OCI-LY3 (cell line): ENCODE measurements at regions not wholly inside any gene's neighbourhood (a gene's known extent, or its start where the extent isn't known, plus 50 kb on each side); places are given as distances from the start of the nearest gene placed in this dataset.

Source experiments
- H2AFZ ChIP-seq: fragments of 200-600, 300-600 bp; shearing (Covaris generic); 2 replicates; pipeline ENCODE4 v1.6.0; 2014; ENCODE audit warnings: antibody characterized with exemption, low read depth, low read length
- H3K27ac ChIP-seq: fragments of 200-600, 300-600 bp; sonication (generic); 2 replicates; pipeline ENCODE4 v1.5.1; 2014; ENCODE audit warnings: mild to moderate bottlenecking, low read length, moderate library complexity, mixed read lengths
- H3K27me3 ChIP-seq: fragments of 200-600, 300-600 bp; sonication (generic); 2 replicates; pipeline ENCODE4 v1.6.1; 2014; ENCODE audit warnings: low read depth, low read length, mixed read lengths
- H3K36me3 ChIP-seq: fragments of 200-600, 300-600 bp; sonication (generic); replicated peaks from 2 replicates; pipeline ENCODE3; 2014; ENCODE audit warnings: low read depth, low read length, mixed read lengths
- H3K4me1 ChIP-seq: fragments of 300-600, 200-600 bp; sonication (generic); 2 replicates; pipeline ENCODE4 v1.6.1; 2014; ENCODE audit warnings: low read length, mixed read lengths
- H3K4me2 ChIP-seq: fragments of 200-600, 300-600 bp; sonication (generic); 2 replicates; pipeline ENCODE4 v1.6.1; 2014; ENCODE audit warnings: low read length, mixed read lengths
- H3K4me3 ChIP-seq: fragments of 300-600, 200-600 bp; sonication (generic); 2 replicates; pipeline ENCODE4 v1.5.1; 2014; ENCODE audit warnings: antibody characterized with exemption, mild to moderate bottlenecking, low read length, moderate library complexity
- H3K79me2 ChIP-seq: fragments of 300-600, 200-600 bp; shearing (Covaris generic); 2 replicates; pipeline ENCODE4 v1.6.1; 2014; ENCODE audit warnings: mild to moderate bottlenecking, low read length, mixed read lengths
- H3K9ac ChIP-seq: fragments of 300-600, 200-600 bp; shearing (Covaris generic); 2 replicates; pipeline ENCODE4 v1.6.0; 2014; ENCODE audit warnings: mild to moderate bottlenecking, low read length, moderate library complexity
- H3K9me3 ChIP-seq: fragments of 200-600, 300-600 bp; shearing (Covaris generic); 2 replicates; pipeline ENCODE4 v1.6.1; 2014; ENCODE audit warnings: low read length, mixed read lengths; ENCODE audit not compliant: insufficient read depth
- H4K20me1 ChIP-seq: fragments of 200-600, 300-600 bp; sonication (generic); 2 replicates; pipeline ENCODE4 v1.6.1; 2016; ENCODE audit warnings: low read length, mixed read lengths; ENCODE audit not compliant: insufficient read depth
- CTCF ChIP-seq: fragments of 200-600, 300-600 bp; sonication (generic); IDR thresholded peaks from 2 replicates; pipeline ENCODE4 v1.5.1; 2014; ENCODE audit warnings: antibody characterized with exemption, low read length, low read depth
- EZH2phosphoT487 ChIP-seq: fragments of 200-600 bp; shearing (Covaris generic); IDR thresholded peaks from 2 replicates; pipeline ENCODE4 v1.6.1; 2018; ENCODE audit warnings: antibody characterized with exemption, mixed run types, low read depth

GRCh38 chr6:98579941-98580340 lies 254.4 kb upstream of the POU3F2 start:
- no peak overlapping the region for H3K4me2 ChIP-seq
- H3K27ac ChIP-seq: no peak overlapping the region
- no peaks in the 10 kb centered on the region for H4K20me1 ChIP-seq

GRCh38 chr6:98581705-98582104 lies 252.7 kb upstream of the POU3F2 start:
- Histone ChIP-seq H3K9ac (no peak overlapping the region), H3K4me2 (no peak overlapping the region), H3K36me3 (no peaks in the 10 kb centered on the region), H3K4me3 (no peak overlapping the region), H4K20me1 (no peaks in the 10 kb centered on the region), H3K4me1 (no peaks in the 10 kb centered on the region), H3K79me2 (no peaks in the 10 kb centered on the region), H3K27me3 (no peaks in the 10 kb centered on the region), H3K27ac (no peak overlapping the region), H3K9me3 (no peaks in the 10 kb centered on the region), H2AFZ (no peak overlapping the region)
- no peak for TF ChIP-seq EZH2phosphoT487
- TF ChIP-seq CTCF: no peak

More at GRCh38 chr6:98579941-98580340, 254.4 kb upstream of the POU3F2 start:
- H3K36me3 ChIP-seq: no peaks in the 10 kb centered on the region
- H2AFZ ChIP-seq: no peak overlapping the region
- no peak for TF ChIP-seq CTCF
- no peak for TF ChIP-seq EZH2phosphoT487
- no peak overlapping the region for H3K9ac ChIP-seq
- no peaks in the 10 kb centered on the region for H3K79me2 ChIP-seq
- no peaks in the 10 kb centered on the region for H3K27me3 ChIP-seq
- no peaks in the 10 kb centered on the region for H3K9me3 ChIP-seq
- H3K4me1 ChIP-seq: no peaks in the 10 kb centered on the region
- H3K4me3 ChIP-seq: no peak overlapping the region

GRCh38 chr6:98583506-98583905 lies 250.9 kb upstream of the POU3F2 start:
- no peak for TF ChIP-seq CTCF
- TF ChIP-seq EZH2phosphoT487: no peak
- Histone ChIP-seq H3K36me3 (no peaks in the 10 kb centered on the region), H3K27ac (no peak overlapping the region), H4K20me1 (no peaks in the 10 kb centered on the region), H3K4me2 (no peak overlapping the region), H3K4me1 (no peaks in the 10 kb centered on the region), H3K79me2 (no peaks in the 10 kb centered on the region), H3K9ac (no peak overlapping the region), H3K9me3 (no peaks in the 10 kb centered on the region), H3K4me3 (no peak overlapping the region), H2AFZ (no peak overlapping the region), H3K27me3 (0 out of 2 replicates have a peak, but pooled peaks cover 2% of the 10 kb centered on the region)

DNA sequence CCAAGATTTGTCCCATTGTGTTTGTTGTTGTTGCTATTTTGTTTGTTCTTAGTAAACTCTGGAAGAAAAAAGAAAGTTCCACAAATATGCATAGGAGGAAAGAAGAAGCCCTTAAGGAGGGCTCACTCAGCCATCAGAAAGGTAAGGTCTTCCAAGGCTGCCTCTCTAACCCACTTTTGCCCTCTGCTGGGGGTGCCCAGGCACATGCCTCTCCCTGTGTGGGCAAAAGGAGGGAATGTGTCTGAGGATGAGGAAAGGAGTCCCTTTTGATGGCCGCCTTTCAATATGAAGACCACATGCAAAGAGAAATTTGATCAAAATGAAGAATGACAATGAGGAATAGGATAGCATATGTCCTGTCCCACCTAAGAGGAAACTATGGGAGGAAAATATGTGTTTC lies 248.2 kb upstream of the POU3F2 start:
- no peaks in the 10 kb centered on the region for H3K79me2 ChIP-seq
- no peaks in the 10 kb centered on the region for H4K20me1 ChIP-seq
- TF ChIP-seq EZH2phosphoT487 (no peak), CTCF (no peak)
- peaks cover 3% of the 10 kb centered on the region; the same call in 1 of the 2 replicates for H3K27me3 ChIP-seq
- no peak overlapping the region for H3K9ac ChIP-seq
- H2AFZ ChIP-seq: no peak overlapping the region
- no peak overlapping the region for H3K27ac ChIP-seq
- H3K4me3 ChIP-seq: no peak overlapping the region
- no peaks in the 10 kb centered on the region for H3K9me3 ChIP-seq
- H3K4me2 ChIP-seq: no peak overlapping the region
- H3K4me1 ChIP-seq: no peaks in the 10 kb centered on the region
- no peaks in the 10 kb centered on the region for H3K36me3 ChIP-seq
